GM21528 (cell line): ENCODE measurements at regions not wholly inside any gene's neighbourhood (a gene's known extent, or its start where the extent isn't known, plus 50 kb on each side); places are given as distances from the start of the nearest gene placed in this dataset.
"Not testable (repeated sequence)": the region's sequence is repeated elsewhere in the genome, so short reads cannot be mapped to it uniquely, and the experiment has no call there.

Source experiments
- ATAC-seq: cut with Tn5 transposase; IDR thresholded peaks from one replicate; pipeline ENCODE4 v1.9.1; 2021; ENCODE audit warnings: mild to moderate bottlenecking, moderate library complexity; ENCODE audit not compliant: unreplicated experiment, low FRiP score

DNA sequence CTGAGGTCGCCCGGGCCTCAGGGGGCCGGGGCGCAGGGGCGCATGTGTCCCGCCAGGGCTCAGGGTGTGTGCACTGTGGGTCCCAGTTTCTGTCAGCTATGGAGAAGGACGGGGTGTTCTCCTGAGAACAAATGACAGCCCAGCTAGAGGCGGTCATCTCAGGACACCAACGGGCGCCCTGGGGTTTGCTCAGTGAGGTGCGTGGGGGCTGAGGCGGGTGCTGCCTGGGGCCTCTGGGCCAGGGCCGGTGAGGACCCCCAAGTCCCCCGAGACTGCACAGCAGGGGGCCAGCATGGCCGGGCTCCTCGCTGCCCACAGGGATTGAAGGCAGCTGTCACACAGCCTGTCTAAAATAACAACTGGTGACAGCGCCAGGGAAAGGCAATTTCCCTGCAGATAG is 808.8 kb upstream of the SOX11 start:
- ATAC-seq, result no peak

DNA sequence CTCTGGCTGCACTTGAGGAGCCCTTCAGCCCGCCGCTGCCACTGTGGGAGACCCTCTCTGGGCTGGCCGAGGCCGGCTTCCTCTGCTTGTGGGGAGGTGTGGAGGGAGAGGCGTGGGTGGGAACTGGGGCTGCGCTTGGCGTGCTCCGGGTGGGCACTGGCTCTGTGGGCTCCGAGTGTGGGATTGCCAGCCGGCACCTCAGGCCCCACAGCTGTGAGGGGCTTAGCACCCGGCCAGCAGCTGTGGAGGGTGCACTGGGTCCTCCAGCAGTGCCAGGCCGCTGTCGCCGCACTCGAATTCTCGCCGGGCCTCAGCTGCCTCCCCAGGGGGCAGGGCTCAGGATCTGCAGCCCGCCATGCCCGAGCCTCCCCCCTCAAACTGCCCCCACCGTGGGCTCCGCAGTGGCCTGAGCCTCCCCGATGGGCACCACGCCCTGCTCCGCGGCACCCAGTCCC is 808.0 kb upstream of the SOX11 start:
- no peak for ATAC-seq

DNA sequence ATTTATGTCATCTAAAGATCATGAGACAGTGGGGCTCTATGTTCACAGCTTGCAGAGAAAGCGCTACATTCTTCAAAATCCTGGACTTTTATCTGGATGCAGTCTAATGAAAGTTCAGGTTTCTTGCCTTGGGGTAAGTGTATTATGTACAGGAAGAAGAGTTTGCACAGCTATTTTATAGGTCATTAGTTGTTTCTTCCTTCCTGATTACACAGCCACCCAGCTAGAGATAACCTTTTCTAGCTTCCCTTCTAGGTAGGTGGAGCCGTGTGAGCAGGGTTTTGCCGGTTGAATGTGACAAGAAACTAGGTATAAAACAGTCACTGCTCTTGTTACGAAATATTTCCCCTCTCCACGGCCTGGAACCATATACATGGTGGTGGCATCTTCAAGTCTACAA is 800.8 kb upstream of the SOX11 start:
- no peak for ATAC-seq

DNA sequence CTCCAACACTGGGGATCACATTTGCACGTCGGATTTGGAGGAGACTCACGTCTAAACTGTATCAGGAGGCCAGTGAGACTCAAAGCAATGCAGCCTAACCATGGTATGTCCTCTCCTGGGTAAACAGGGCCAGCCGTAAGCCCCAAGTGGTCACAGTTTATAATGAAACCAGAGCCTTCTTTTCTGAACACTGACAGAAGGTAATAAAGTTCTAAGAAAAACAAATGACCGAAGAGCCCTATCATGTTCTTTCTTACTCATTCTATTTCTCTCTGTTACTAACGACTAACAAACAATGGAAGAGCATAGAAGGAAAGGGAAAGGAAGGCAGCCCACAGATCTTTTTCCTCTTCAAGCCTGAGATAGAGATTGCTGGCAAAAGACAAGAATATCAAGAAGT is 796.8 kb upstream of the SOX11 start:
- no peak for ATAC-seq

DNA sequence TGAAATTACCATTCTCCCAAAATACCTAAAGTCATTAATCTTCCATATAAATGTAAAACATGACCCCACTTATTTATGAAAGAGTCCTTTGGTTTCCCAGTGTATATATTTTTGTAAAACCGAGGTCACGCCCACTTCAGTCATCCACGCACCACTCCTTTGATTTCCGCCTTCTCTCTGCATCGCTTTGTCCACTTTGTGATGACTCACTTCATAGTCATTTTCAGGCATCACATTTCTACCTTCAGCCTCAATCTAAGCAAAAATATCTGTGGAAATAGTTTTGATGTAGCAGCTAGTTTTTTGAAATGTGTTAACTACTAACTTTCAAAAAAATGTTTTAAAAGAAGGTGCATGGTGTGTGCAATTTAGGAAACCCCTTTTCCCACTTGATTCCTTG is 793.5 kb upstream of the SOX11 start:
- ATAC-seq, result no peak

DNA sequence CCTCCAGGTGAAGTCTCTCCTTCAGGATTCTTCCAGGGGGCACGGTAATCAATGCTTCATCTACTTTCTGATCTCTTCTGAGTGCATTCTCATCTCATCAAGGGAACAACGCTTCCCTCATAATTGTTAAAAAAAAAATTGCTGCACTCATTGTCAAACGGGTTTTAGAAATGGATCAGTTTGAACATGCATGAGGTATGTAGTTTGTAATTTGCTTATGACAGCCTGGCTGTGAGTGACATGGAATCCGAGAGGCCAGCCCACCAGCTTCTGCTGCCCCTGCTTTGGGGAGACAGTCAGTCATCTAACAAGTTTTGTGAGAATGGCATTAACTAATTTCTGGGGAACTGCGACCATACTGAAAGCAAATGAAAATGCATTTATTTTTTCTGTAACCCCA is 791.9 kb upstream of the SOX11 start:
- ATAC-seq, result no peak

DNA sequence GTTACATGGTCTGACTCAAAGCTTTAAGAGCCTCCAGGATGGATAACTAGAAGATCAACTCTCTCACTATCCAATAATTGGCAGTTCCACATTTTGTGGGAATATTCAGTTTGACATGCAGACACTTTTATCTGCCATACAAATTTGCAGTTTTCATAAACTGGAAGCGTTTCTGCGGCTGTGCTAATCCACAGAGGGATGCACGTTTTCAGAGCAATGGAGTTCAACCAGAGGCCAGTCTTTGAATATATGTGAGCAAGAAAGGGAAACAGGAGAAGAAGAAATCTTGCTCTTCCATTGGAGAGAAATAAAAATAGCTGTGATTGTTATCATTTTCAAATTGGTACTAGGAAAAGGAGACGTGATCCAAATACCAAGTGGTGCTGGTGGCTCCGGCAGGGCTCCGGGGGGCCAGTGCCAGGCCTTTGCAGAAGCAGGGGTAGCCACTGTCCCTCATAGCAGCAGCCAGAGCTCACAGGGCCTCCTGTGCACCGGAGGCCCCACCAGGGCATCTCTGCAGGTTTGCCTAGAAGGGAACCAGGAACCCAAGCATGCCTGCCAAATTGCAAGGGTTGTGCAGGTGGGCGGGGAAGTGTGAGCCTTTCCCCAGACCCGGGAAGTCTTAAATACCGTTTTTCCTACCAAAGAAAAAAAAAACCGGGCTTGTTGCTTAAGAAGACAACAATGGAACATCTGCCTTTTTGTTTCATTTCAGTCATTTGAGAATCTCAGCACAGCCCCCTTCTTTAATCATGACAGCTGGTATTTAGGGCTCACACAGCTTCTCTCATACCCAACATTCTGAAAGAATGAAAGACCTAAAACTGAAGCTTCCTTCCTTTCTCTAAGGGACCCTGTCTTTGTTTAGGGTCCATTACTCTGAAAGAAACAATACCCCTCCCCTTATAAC is 791.1 kb upstream of the SOX11 start:
- no peak for ATAC-seq

DNA sequence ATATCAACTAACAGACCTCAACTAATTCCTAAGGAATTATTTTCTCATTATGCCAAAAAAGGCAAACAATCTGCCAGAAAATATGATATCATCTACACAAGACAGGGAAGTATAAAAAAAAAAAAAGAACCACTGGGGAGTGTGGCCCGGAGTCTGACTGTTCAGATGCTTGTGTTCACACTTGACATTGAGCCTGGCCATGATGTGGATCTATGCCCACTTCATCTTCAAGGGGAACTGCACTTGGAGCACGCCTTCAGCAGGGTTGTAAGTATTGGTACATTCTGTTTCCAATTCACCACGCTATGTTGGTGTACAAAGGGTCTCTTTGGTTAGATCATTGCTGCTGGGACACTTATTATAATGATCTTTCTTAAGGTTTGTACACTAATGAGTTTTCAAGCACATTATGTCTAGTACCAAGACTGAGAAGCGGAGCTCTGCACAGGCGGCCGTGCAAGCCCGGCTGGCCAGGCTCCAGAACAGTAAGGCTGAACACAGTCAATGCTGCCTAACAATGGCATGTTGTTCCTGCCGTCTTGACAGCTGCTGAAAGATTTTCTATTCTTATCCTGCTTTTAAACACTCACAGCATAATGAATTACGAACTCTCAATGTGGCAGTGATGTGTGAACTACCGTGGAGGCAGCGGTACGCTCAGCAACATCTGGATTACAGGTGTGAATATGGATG is 788.4 kb upstream of the SOX11 start:
- no peak for ATAC-seq

DNA sequence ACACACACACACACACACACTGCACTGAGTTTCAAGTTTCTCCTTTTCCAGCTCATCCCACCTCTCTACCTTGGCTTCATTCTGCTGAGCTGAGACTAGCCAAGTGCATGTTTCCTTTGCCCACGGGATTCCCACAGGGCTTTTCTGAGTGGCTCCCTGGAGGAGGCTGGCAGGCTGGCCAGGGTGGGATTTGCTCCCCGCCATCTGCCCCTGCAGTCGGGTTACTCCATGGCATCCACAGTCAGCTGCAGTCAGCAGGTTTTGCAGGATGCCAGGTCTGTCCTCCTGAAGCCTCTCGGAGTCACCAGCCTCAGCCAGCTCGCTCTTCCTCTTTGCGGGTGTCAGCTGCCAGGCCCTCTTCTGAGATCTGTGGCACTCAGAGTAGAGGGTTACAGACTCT is 783.7 kb upstream of the SOX11 start:
- no peak for ATAC-seq

DNA sequence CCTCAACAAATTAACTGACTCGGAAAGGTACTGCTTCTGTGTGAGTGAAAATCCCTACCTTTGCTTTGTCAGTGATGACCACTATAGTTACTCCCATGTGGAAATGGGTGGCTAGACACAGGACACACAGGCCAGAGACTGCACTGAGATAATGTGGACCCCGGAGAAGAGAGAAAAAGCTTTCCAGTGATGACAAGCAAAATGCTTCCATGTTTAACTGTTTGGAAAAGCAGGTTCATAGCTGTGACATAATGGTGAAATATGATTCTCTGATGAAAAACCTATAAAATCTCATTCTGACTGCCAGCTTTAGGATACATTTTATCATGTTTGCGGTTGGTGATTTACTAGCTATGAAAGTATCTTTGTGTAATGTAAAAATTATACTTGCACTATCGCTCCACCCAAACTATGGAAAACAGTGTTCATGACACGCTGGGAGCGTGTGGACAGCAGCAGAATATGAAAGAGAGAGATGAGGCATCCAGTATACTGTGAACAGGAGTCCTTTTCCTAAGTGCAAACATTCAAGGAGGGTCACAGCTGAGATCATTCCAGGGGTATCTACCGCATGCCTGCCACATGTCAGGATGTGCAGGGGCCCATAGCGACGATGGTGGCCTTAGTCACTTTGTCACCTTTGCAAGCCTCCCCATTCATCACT is 782.7 kb upstream of the SOX11 start:
- no peak for ATAC-seq

DNA sequence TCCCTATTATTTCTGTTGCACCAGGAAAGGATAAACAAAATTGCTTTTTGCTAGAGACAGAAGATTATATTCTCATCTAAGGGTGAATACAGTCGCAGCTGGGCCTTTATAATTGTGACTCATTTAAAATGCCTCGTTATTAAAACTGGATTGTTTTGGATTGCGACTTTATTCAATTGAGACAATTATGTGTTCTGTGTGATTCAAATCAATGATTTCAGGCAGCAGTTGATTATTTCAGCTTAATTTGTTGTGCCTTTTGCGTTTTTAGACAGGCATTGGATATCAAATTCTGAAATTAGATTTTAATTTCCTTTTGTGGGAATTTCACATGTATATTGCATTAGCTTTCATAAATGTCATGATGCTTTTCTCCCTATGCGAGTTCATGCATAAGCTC is 778.1 kb upstream of the SOX11 start:
- ATAC-seq, result no peak

DNA sequence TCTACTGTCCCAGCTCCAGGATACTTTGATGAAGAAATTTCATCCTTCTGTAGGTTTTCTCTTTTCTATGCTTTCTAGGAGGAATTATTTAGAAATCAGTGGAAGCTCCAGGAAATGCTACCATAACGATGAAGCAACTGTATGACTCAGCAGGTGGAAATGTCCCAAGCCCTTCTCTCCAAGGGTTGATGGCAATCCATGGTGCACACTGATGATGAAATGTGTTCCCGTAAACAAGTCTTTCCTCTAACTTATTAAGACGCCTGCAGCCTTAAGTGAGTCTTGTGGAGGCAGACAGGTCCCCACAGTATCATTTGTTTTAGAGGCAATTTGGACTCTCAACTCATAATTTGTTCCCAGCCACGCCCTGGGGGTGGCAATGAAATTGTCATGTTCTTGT is 777.6 kb upstream of the SOX11 start:
- ATAC-seq, result no peak

DNA sequence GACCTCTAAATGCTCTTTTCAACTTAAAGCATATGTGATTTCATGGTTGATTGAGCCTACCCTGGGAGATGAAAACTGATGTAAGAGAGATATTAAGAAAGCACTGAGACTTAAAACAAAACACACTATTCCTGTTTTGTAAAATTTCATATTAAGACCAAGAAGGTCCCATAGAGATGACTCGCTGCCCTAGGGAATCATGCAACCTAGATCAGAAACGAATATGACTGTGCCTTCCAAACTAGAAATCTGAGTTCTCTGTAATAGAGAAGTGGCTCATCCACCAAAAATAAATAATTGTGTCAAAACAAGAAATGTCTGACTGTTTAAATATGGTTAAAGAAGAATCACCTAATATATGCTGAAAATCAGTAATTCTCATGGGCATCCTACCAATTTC is 776.8 kb upstream of the SOX11 start:
- no peak for ATAC-seq

DNA sequence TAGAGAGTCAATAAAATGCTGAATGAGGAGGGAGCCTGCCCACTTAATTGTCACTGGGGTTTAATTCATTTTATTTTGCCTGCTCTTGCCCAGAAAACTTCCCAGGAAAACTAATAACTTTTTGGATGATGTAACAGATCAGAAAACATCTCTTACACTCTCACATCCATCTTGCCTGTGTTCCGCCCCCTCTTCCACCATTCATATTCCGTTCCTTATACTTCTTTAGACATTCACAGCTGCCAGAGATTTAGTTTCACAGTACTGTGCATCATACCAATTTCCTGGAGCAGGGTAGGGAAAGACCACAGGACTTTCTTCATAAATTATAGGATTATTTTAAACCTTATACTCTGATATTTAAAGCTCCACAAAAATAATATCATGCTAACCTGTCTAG is 776.1 kb upstream of the SOX11 start:
- ATAC-seq, result no peak

DNA sequence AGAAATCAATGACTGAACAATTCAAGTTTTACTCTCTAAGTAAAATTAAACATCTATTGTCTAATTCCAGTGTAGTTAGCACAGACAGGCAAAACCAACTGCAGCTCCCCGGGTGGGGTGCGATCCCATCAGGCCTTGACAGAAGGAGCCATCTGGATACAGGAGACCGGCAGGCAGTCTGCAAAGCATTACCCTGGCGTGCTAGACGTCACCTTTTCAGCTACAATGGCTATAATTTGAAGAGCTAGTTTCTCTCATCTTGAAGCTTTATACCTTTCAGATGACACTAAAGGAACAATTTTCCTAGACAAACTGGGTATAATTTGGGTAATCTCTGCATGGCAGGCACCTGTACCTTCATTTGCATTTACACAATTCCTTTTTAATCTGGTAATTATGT is 761.5 kb upstream of the SOX11 start:
- no peak for ATAC-seq

DNA sequence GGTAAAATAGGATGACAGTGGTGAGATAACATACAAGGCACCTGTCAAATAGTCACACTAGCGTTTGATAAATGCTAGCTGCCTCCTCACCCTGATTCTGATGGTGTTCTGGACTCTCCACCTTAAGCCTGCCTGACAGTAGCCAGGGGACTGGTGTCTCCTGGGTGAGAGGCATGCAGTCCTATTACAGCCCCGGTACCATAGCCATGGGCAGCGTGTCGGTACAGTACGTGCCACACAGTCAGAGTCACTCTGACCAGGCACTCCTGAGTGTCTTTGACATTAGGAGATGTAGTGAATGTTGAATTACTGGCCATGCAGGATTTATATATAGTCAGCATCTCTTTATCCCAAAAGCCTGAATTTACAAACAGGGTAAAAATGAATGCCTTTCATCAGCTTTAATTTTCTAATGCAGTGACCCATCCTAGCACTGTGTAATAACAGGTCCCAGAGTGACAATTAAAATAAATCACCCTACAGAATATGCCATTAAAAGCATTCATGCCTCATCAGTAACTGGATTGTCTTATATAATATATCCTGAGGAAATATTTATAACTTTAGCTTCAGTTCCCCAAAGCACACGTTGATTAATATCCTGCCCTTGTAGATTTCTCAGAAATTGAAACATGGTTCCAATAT is 760.3 kb upstream of the SOX11 start:
- no peak for ATAC-seq

DNA sequence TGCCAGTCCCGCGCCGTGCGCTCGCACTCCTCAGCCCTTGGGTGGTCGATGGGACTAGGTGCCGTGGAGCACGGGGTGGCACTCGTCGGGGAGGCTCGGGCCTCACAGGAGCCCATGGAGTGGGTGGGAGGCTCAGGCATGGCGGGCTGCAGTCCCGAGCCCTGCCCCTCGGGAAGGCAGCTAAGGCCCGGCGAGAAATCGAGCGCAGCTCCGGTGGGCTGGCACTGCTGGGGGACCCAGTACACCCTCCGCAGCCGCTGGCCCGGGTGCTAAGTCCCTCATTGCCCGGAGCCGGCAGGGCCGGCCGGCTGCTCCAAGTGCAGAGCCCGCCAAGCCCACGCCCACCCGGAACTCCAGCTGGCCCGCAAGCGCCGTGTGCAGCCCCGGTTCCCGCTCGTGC is 756.9 kb upstream of the SOX11 start:
- ATAC-seq, result not testable (repeated sequence)

DNA sequence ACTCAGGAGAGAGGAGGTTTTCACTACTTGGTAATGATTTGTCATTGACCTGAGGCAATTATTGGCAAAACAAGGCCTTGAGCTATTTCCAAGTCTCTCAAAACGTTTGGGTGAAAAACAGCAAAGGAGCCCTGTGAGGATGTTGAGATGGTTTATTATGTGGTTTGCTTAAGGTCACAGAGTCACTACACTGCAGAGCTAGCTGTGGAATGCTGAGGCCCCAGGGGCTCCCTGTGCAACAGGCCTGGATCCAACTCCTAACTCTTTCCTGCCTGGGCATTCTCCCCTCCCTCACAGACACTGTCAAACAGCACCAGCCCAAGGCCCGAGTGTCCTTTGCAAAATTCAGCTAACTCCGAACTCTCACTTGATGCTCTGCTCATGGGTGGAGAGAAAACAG is 754.6 kb upstream of the SOX11 start:
- no peak for ATAC-seq

DNA sequence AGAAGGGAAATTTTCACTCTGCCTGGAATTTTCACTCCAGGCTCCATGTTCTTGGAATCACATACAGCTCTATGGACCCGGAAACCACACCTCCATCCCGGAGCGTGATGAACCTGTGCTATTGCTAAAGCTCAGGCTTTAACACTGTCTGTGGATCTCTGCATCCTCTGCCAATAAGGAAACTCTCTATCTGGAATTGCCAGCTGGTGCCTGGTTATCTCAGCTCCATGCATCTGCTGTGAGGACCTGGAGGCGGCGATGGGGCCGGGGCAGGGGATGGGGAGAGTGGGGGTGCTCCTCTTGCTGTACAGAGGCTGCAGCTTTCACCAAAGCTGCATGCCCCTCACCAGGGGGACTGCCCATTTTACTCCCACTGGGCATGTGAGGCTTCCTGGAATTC is 754.0 kb upstream of the SOX11 start:
- no peak for ATAC-seq

DNA sequence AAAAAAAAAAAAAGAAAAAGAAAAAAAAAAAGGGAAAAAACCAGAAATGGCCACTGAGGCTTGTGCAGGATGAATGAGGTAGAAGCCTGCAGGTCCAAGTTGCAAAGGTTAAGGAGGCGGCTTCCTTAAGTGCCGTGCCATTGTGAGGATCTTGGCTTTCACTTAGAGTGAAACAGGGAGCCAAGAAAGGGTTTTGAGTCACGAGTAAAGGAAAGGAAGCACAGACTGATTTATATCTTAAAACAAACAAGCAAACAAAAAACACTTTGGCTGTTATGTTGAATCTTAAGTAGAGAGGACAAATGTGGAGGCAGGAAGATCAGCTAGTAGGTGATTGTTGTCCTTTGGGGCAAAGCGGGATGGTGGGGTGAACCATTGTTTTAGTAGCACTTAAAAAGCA is 749.7 kb upstream of the SOX11 start:
- no peak for ATAC-seq

DNA sequence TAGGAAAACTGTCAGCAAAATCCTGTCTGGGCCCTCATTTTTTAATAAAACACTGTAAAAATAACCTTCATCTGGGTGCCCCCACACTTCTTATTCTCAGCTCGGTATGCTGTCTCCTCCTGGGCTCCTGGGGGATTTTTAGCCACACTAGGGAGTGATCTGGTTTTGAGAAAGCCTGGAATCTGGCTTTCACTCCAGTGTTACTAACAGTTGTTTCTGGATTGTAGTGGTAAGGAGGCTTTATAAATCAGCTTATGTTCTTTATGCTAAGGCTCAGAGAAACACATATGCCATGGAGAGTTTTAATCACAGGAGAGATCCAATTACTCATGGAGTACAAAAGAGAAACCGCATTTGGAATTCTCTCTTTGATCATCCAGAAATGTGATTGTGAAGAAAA is 744.3 kb upstream of the SOX11 start:
- ATAC-seq, result no peak
